ENCODE measurements at regions not wholly inside any gene's neighbourhood (a gene's known extent, or its start where the extent isn't known, plus 50 kb on each side); places are given as distances from the start of the nearest gene placed in this dataset.
A peak's percentile ranks its signal among the peaks of the same experiment; 100 is the strongest.

DNA sequence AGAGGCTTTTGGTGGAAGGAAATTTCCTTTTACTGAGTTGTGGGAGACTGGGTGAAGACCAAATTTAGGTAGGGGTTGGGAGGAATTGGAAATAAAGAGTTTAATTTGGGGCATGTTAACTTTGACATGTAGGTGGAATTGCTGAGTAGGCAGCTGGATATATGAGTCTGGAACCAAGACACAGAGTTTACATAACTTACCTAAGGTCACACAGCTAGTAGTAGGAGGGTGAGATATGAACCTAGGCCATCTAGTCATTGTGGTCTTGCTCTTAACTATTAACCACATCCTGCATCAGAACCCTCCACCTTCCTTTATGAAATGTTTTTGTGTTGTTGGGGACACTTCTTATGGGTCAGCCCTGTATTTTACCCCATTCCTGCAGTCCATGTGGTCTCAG is 113.1 kb downstream of the ICOS start:
- DNase-seq (ENCODE audit: low read depth) = no peak

GRCh38 chr2:204050681-204051080 is 114.1 kb downstream of the ICOS start:
- DNase-seq (ENCODE audit: low read depth) = no peak

- DNase-seq (ENCODE audit: low read depth) = no peak
These were observed 114.9 kb downstream of the ICOS start for GRCh38 chr2:204051476-204051875.

GRCh38 chr2:204051984-204052556 is 115.5 kb downstream of the ICOS start:
- DNase-seq (ENCODE audit: low read depth) = no peak

- no peak for DNase-seq (ENCODE audit: low read depth)
These were observed 122.5 kb downstream of the ICOS start for GRCh38 chr2:204059016-204059415.

DNA sequence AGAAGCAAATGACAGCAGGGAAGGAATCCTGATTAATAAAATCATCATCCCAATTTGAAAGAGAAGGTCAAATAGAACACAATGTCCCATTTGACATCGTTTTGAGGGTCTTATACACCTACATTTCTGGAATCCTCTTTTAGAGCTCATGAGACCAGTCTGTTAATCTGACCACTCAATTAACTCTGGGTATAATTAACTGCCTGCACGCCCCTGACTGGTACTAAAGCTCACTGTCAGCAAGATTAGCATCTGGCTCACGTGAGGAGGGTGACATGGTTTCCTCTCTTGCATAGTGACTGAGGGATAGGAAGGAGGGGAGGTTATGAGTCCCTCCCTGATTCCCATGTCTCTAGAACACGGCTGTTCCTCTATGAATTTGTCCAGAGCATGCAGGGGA is 124.3 kb downstream of the ICOS start:
- DNase-seq (ENCODE audit: low read depth) = no peak

DNA sequence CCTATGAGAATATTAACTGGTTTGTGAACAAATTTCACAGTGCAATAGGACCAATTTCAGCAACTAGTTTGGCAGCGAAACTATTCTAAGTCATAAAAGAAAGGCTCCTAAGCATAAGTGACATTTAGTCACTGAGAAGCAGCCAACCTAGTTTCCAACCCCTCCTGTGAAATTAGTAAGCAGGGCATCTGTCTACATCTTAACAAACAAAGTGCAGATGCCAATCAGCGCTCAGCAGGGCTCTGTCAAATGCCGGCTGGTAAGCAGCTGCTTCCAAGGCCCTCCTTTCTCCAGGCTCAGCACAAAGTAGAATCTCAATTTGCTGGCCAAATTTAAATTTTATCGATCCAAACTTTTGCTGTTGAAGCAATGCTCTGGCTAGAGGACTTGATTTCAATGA is 124.7 kb downstream of the ICOS start:
- DNase-seq (ENCODE audit: low read depth) = no peak

GRCh38 chr2:204064119-204064518 is 127.6 kb downstream of the ICOS start:
- DNase-seq (ENCODE audit: low read depth) = no peak

- DNase-seq (ENCODE audit: low read depth) = no peak
These were observed 129.0 kb downstream of the ICOS start for GRCh38 chr2:204065566-204065965.

DNA sequence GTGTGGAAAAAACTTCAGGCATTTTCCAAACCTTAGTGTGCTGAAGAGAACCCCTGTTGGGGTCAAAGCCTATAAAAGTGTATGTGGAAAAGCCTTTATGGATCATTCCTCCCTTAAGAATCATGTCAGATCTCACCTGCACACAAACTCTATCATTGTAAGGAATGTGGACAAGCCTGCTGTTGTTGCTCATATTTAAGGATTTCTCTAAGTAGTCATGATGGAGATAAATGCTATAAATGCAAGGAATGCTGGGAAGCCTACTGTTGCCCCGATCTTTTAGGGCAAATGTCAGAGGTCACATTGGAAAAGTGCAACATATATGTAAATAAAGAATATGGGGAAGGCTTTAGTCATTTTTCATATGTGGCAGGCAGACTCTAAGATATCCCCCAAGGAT is 129.5 kb downstream of the ICOS start:
- no peak for DNase-seq (ENCODE audit: low read depth)

DNA sequence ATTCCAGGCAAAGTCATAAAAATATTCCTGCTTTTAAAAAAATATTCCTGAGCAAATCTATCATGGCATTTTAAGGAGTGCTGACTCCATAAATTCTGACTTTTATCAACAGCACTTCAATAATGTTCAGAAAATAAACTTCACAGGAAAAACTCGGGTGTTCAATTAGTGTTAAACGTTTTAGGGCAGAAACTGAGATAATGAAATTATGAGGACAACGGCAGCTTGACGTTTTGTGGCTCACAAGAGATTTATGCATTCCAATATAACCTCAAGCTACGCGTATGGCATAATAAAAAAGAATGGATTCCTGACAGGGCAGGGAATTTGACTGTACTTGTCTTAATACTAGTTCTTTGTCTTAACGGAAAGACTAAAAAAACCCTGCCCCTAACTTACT is 133.2 kb downstream of the ICOS start:
- no peak for DNase-seq (ENCODE audit: low read depth)

DNA sequence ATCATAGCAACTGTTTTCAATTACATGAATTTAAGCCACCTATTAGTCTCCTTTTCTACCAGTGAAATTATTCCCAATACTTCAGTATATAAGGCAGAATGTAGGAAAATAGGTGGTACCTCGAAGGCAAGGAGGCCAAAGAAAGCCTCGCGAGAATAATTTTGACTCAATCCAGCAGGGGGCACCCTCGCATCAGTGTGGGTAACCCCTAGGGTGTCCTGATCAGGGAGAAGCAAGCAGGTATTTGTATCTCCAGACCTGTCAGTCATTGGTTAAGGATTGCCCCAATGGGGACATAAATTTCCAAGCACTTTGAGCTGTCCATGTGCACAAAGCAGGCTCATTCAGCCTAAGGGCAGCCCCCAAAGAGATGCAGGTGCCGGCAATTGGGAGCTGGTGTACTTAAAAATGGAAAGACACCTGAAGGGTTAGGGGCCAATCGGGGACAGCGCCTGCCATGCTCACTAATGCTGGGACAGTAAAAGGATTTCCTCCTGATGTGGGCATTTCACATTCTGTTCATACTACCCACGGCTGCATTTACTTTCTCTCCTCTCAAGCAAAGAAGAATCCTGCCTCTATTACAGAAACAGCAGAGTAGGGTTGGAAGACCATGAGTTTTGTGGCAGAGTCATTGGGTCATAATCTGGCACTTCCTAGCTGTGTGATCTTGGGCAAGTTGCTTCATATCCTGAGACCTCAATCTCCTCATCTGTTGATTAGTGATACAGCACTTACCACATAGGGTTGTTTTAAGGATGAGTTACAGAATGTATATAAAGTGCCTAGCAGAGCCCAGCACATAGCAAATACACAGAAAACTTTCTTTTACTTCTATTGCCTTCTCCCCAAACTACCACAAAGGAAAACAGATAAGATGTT is 136.1 kb downstream of the ICOS start:
- peak; percentile 25 for DNase-seq (ENCODE audit: low read depth)

- DNase-seq (ENCODE audit: low read depth) = no peak
These were observed 137.9 kb downstream of the ICOS start for GRCh38 chr2:204074456-204074855.

GRCh38 chr2:204078003-204078698 is 141.6 kb downstream of the ICOS start:
- DNase-seq (ENCODE audit: low read depth) = no peak

DNA sequence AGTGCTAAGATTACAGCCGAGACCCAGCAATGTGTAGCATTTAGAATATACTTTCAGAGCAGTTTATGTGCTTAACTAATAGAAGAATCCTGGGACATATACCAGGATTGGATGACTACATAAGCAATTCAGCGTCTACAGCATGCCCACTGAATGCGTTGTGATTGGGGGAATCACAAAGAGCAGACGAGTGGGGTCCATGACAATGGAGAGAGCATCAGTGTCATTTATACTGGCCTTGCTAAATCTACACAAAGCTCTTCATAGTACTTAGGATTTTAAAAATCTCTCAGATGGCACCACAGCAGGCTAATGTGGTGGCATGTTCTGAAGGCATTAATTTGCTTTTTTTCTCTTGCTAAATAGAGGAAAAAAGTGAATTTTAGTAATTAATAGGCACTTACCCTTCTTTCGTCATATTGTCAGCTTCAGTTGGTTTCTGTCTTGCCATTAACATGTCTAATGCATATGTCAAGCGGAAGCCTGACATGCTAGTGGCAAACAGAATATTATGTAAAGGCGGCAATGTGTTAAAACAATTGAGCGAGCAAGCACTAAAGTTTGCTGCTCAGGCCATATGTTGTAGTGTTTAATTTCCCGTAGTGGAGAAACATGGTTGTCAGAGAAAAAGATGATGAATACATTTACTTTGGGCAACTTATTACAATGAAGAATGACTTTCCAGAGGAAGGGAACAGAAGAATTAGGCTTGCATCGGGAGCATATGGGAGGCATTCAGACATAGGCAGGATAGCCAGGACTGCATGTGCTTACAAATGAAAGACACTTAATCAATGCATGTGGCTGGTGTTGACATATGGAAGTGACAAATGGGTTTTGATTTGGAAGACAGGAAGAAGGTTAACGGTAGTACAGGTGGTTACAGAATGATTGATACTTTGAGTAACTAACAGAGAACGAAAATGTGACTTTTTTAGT is 145.2 kb downstream of the ICOS start:
- no peak for DNase-seq (ENCODE audit: low read depth)

DNA sequence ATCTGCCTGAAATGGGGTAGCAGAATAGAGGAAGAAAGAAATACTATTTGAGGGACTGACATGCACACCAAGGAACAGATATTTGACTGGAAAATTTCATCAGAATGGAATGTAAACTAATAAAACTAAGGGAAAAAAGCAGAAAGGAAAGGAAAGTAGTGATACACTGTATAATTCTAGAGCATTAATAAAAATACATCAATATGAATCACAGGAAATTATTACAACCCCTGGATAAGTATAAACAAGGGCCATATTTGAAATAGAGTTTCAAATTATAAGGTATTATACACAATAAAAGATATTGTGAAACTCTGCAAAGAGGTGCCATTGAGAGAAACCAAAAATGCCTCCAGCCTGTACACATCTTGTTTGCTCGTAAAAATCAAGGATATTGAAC is 149.6 kb downstream of the ICOS start:
- no peak for DNase-seq (ENCODE audit: low read depth)

DNA sequence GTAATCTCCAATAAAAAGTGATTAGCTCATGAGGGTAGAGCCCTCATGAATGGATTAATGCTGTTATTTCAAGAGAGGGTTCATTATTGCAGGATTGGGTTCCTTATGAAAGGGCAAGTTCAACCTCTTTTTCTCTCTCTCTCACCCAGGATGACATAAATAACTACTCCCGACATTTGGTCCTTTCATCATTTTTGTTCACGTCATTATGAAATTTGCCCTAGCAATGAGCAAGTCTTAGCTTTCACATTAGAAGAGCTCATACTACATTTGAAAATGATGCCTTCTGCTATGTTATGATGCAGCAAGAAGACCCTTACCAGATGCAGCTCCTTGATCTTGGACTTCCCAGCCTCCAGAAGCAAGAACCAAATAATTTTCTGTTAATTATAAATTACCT is 152.5 kb downstream of the ICOS start:
- no peak for DNase-seq (ENCODE audit: low read depth)

DNA sequence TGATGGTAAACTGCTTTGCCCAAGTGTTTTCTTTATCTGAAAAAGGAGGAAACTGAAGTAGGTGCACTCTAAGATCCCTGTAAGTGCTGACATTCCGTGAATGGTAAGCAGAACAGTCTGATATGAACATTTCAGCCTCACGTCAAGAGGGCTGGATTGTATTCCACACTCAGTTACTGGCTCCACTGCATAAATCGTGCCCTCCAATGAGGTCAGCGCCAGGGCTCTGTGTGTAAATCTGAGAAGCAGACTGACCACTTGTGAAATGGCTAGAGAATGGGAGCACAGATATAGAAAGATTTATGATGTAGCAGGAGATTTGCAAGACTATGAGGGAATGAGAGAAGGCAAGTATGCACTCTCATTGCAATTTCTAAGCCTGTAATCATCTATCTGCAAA is 153.0 kb downstream of the ICOS start:
- no peak for DNase-seq (ENCODE audit: low read depth)

- no peak for DNase-seq (ENCODE audit: low read depth)
These were observed 153.5 kb downstream of the ICOS start for GRCh38 chr2:204090021-204090420.

GRCh38 chr2:204104811-204105210 is 168.2 kb downstream of the ICOS start:
- no peak for DNase-seq (ENCODE audit: low read depth)

DNA sequence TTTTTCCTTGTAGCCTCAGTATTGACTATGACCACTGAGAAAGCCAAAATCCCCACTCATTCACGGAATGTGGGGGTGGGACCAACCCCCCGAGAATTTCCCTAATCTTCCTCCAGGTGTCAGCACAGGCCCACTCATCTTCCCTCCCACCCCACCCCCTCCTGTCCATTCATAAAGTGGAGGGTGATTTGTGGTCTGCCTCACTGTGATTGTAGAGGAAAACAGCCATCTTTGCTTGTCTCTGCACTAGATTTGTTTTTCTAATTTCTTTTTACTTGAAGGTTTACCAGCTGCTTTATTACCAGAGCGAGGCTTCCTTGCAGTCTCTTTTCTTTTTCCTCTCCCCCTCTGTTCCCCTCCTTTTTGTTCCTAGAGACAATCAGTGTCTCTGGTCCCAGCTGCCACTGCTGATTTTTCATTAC is 171.8 kb downstream of the ICOS start:
- peak; percentile 4 for DNase-seq (ENCODE audit: low read depth)

GRCh38 chr2:204108781-204109295 is 172.3 kb downstream of the ICOS start:
- DNase-seq (ENCODE audit: low read depth) = no peak
